Pancreas (tissue), 10 donors: ENCODE measurements at regions not wholly inside any gene's neighbourhood (a gene's known extent, or its start where the extent isn't known, plus 50 kb on each side); places are given as distances from the start of the nearest gene placed in this dataset.

Source experiments
- ATAC-seq, 4 donors: fragments of 200-7000 bp; cut with Tn5 transposase; one replicate each; pipeline versions ENCODE4 v1.8.0 to v1.9.1; 2020; ENCODE audit warnings: mild to moderate bottlenecking in 4 of 4, moderate library complexity in 4 of 4
- DNase-seq, 6 donors: peaks; one replicate each; pipeline ENCODE4 v3.0.0-alpha.2; 2020
- FAIRE-seq: peaks from 2 replicates; lab custom pipeline; 2012; peaks lifted over from hg19 to GRCh38; lab: Jason Lieb, UNC
- H3K27ac ChIP-seq, 4 donors: fragments of 200-600 bp; sonication (generic); 1 replicate in 3 of 4; 2 replicates in 1 of 4; pipeline versions ENCODE4 v1.5.0 to v1.8.0; 2020
- H3K27me3 ChIP-seq, 4 donors: fragments of 200-600 bp; one replicate each; pipeline ENCODE4 v1.8.0; 2021
- H3K36me3 ChIP-seq, 3 donors: fragments of 200-600 bp; sonication (generic) in 1 of 3; one replicate each; pipeline versions ENCODE4 v1.5.0 to v1.8.0; 2020 to 2021
- H3K4me1 ChIP-seq, 3 donors: fragments of 200-600 bp; one replicate each; pipeline ENCODE4 v1.8.0; 2021
- H3K4me3 ChIP-seq, 4 donors: fragments of 200-600 bp; sonication (generic) in 2 of 4; one replicate each; pipeline versions ENCODE4 v1.5.0 to v1.8.0; 2020 to 2021
- H3K9me3 ChIP-seq, 4 donors: fragments of 200-600 bp; one replicate each; pipeline ENCODE4 v1.8.0; 2021
- CTCF ChIP-seq, 4 donors: fragments of 200-600 bp; sonication (generic) in 3 of 4; IDR thresholded peaks; one replicate each; pipeline versions ENCODE4 v1.5.0 to v1.8.0; 2021; ENCODE audit warnings: antibody characterized with exemption in 4 of 4
- WGBS, 2 donors: extraction: QIAGEN DNeasy Blood & Tissue Kit; methylation state at CpG; one replicate each; pipeline ENCODE4 v1.1.7; 2013; 5-methylcytosine and 5-hydroxymethylcytosine counted together
- intact Hi-C, 3 donors: fragments of 100-400 bp; cut with DNase I; formaldehyde crosslinking; loops; one replicate each; pipeline versions ENCODE4 v1.11.1 to v1.14.2; 2022
- donor health status: healthy with polysubstance abuse.
- donor health status: DM: no; HTN: no; CAD: no; lungs with moderate emphysema.
- donor health status: DM: no; HTN: no; CAD: no.
- donor health status: control.
- donor health status: control.
- donor health status: Bipolar disorder and iron deficiency.
- donor health status: DM: yes; HTN: yes; CAD: no.
- donor health status: DM: no; HTN: no; CAD: no.
- donor health status: DM: no; HTN: no; CAD: no.
- donor health status: DM: yes; HTN: yes; CAD: no.

- DNase-seq, result no peak
- ATAC-seq, result no peak
- intact Hi-C loops, result no loop called here
- H3K9me3 ChIP-seq, result no peaks in the 10 kb centered on the region
- no peaks in the 10 kb centered on the region for H3K4me1 ChIP-seq
- no peaks in the 10 kb centered on the region for H3K27me3 ChIP-seq
- H3K27ac ChIP-seq, result no peak overlapping the region
- H3K4me3 ChIP-seq, result no peak overlapping the region
- H3K36me3 ChIP-seq, result no peaks in the 10 kb centered on the region
- FAIRE-seq, result no peak
- TF ChIP-seq CTCF (IDR thresholded peaks at IDR 0.05), result no peak
- 53 to 54% methylated on average over 6 of the region's 6 CpGs for WGBS, 2 donors
Measured at GRCh38 chr6:98366371-98366770, 468.0 kb upstream of the POU3F2 start.

- Histone ChIP-seq H3K9me3 (no peaks in the 10 kb centered on the region), H3K27ac (no peak overlapping the region), H3K36me3 (no peaks in the 10 kb centered on the region), H3K4me1 (no peaks in the 10 kb centered on the region), H3K27me3 (no peaks in the 10 kb centered on the region), H3K4me3 (no peak overlapping the region)
- TF ChIP-seq CTCF (IDR thresholded peaks at IDR 0.05), result no peak
- ATAC-seq (no peak), FAIRE-seq (no peak), DNase-seq (no peak)
- WGBS, 2 donors, result 27 to 43% methylated on average over 3 of the region's 3 CpGs
- intact Hi-C loops, result no loop called here
Measured at GRCh38 chr6:98380589-98380988, 453.8 kb upstream of the POU3F2 start.

- intact Hi-C loops, result no loop called here
- peaks cover 0 to 4% (median 0%) of the 10 kb centered on the region in 4 donors for H3K27me3 ChIP-seq
- ATAC-seq (no peak), DNase-seq (no peak), FAIRE-seq (no peak)
- no peaks in the 10 kb centered on the region for H3K9me3 ChIP-seq
- no peak for TF ChIP-seq CTCF (IDR thresholded peaks at IDR 0.05)
- no peak overlapping the region for H3K27ac ChIP-seq
- H3K36me3 ChIP-seq, result no peaks in the 10 kb centered on the region
- 52 to 69% methylated on average over 3 of the region's 3 CpGs for WGBS, 2 donors
- no peaks in the 10 kb centered on the region for H3K4me1 ChIP-seq
- no peak overlapping the region for H3K4me3 ChIP-seq
Measured at GRCh38 chr6:98382246-98382645, 452.1 kb upstream of the POU3F2 start.

GRCh38 chr6:98384334-98384733 is 450.0 kb upstream of the POU3F2 start:
- DNase-seq (no peak), FAIRE-seq (no peak), ATAC-seq (no peak)
- Histone ChIP-seq H3K4me1 (no peaks in the 10 kb centered on the region), H3K4me3 (no peak overlapping the region), H3K36me3 (no peaks in the 10 kb centered on the region), H3K27me3 (peaks cover 0 to 6% (median 0%) of the 10 kb centered on the region in 4 donors), H3K9me3 (no peaks in the 10 kb centered on the region), H3K27ac (no peak overlapping the region)
- intact Hi-C loops, result no loop called here
- 7 to 9% methylated on average over 7 of the region's 7 CpGs for WGBS, 2 donors
- TF ChIP-seq CTCF (IDR thresholded peaks at IDR 0.05), result no peak

GRCh38 chr6:98384801-98385200 is 449.6 kb upstream of the POU3F2 start:
- TF ChIP-seq CTCF (IDR thresholded peaks at IDR 0.05), result no peak

More at GRCh38 chr6:98384801-98385200, 449.6 kb upstream of the POU3F2 start:
- H3K36me3 ChIP-seq, result no peaks in the 10 kb centered on the region
- intact Hi-C loops, result no loop called here
- H3K27ac ChIP-seq, result no peak overlapping the region
- H3K4me1 ChIP-seq, result no peaks in the 10 kb centered on the region
- WGBS, 2 donors, result 34 to 41% methylated on average over 6 of the region's 6 CpGs
- H3K9me3 ChIP-seq, result no peaks in the 10 kb centered on the region
- peaks cover 0 to 6% (median 0%) of the 10 kb centered on the region in 4 donors for H3K27me3 ChIP-seq
- FAIRE-seq, result no peak
- DNase-seq, result no peak
- ATAC-seq, result no peak
- H3K4me3 ChIP-seq, result no peak overlapping the region
